ENCODE measurements at regions not wholly inside any gene's neighbourhood (a gene's known extent, or its start where the extent isn't known, plus 50 kb on each side); places are given as distances from the start of the nearest gene placed in this dataset.
"Not testable (repeated sequence)": the region's sequence is repeated elsewhere in the genome, so short reads cannot be mapped to it uniquely, and the experiment has no call there.

GRCh38 chrX:41018391-41019040 is 66.7 kb upstream of the USP9X start:
- TF ChIP-seq, protein P1, sequence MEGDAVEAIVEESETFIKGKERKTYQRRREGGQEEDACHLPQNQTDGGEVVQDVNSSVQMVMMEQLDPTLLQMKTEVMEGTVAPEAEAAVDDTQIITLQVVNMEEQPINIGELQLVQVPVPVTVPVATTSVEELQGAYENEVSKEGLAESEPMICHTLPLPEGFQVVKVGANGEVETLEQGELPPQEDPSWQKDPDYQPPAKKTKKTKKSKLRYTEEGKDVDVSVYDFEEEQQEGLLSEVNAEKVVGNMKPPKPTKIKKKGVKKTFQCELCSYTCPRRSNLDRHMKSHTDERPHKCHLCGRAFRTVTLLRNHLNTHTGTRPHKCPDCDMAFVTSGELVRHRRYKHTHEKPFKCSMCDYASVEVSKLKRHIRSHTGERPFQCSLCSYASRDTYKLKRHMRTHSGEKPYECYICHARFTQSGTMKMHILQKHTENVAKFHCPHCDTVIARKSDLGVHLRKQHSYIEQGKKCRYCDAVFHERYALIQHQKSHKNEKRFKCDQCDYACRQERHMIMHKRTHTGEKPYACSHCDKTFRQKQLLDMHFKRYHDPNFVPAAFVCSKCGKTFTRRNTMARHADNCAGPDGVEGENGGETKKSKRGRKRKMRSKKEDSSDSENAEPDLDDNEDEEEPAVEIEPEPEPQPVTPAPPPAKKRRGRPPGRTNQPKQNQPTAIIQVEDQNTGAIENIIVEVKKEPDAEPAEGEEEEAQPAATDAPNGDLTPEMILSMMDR (IDR thresholded peaks at IDR 0.05; ENCODE audit: insufficient read depth, low read depth, low read length) = not testable (repeated sequence)
- not testable (repeated sequence) for TF ChIP-seq EZH2 (IDR thresholded peaks at IDR 0.05; ENCODE audit: insufficient read depth, low read length)
